ENCODE measurements at regions not wholly inside any gene's neighbourhood (a gene's known extent, or its start where the extent isn't known, plus 50 kb on each side); places are given as distances from the start of the nearest gene placed in this dataset.

DNA sequence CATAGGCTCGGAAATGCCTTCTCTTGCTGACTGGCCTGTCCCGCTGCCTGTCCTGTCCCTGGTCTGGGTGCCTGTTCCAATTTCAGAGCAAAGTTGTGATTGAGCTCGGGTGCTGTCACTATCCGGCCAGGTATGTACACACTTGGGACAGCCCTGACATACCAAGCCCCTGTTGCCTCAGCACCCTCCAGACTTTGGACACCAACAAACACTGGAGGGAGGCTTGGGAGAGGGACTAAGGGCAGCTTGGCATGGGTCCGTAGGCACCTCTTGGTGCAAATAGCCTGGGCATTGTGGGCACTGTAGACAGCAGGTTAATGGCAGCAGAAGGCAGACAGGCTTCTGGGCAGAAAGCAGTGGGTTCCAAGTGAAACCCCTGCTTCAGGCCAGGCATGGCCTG lies 86.3 kb upstream of the SEMA6A start:
- Mint-ChIP-seq H3K4me3 (no peak overlapping the region), H3K9me3 (no peaks in the 10 kb centered on the region), H3K27ac (no peak overlapping the region), H3K36me3 (ENCODE audit: low read depth) (no peaks in the 10 kb centered on the region), H3K27me3 (ENCODE audit: insufficient read depth) (peaks cover 2% of the 10 kb centered on the region), H3K4me1 (ENCODE audit: low read depth) (no peaks in the 10 kb centered on the region)
- no peak for DNase-seq (ENCODE audit: low spot score)
- intact Hi-C loops (cut with micrococcal nuclease): no loop called here

DNA sequence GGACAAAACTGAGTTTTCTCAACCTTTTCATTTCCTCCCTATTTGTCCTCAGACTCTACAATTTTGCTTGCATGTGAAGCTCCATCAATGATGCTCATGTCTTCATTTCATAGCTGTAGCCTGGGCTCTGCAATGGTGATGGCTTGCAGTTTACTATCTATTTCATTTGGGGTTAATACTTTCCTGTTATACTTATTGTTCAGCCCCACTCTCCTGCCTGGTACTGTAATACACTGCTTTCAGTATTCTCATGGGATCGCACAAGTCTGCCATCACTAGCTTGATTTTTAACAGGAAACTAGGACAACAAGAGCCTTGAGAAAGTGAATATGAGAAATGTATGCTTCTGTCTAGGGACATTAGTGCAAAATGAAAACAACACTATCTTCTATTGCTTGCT lies 84.2 kb upstream of the SEMA6A start:
- intact Hi-C loops (cut with micrococcal nuclease): no loop called here
- Mint-ChIP-seq H3K27ac (no peak overlapping the region), H3K9me3 (no peaks in the 10 kb centered on the region), H3K4me1 (ENCODE audit: low read depth) (no peaks in the 10 kb centered on the region), H3K4me3 (no peak overlapping the region), H3K27me3 (ENCODE audit: insufficient read depth) (peaks cover 4% of the 10 kb centered on the region), H3K36me3 (ENCODE audit: low read depth) (no peaks in the 10 kb centered on the region)
- DNase-seq (ENCODE audit: low spot score): no peak

DNA sequence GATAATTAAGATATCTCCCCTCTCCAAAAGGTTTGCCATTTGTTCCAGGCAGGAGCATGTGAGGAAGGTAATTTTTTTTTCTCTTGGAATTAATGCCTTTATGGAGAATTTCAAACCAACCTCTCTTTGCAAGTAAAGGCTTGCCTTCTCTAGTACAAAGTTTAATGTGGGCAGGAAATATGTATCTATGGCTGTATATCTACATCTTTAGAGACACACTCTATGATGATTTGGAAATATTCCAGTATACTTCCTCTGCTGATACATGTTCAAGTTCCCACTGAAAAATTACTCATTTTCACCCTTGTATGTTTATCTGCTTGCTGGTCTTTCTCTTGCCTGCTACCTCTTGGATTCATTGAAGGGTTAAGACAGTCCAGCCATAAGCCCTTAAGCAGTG lies 83.5 kb upstream of the SEMA6A start:
- H3K36me3 Mint-ChIP-seq (ENCODE audit: low read depth): no peaks in the 10 kb centered on the region
- H3K9me3 Mint-ChIP-seq: no peaks in the 10 kb centered on the region
- intact Hi-C loops (cut with micrococcal nuclease): no loop called here
- DNase-seq (ENCODE audit: low spot score): no peak
- peaks cover 4% of the 10 kb centered on the region for H3K27me3 Mint-ChIP-seq (ENCODE audit: insufficient read depth)
- no peak overlapping the region for H3K4me3 Mint-ChIP-seq
- H3K27ac Mint-ChIP-seq: no peak overlapping the region
- no peaks in the 10 kb centered on the region for H3K4me1 Mint-ChIP-seq (ENCODE audit: low read depth)

- intact Hi-C loops (cut with micrococcal nuclease): no loop called here
- no peak for DNase-seq (ENCODE audit: low spot score)
- no peaks in the 10 kb centered on the region for H3K36me3 Mint-ChIP-seq (ENCODE audit: low read depth)
- H3K9me3 Mint-ChIP-seq: no peaks in the 10 kb centered on the region
- no peaks in the 10 kb centered on the region for H3K4me1 Mint-ChIP-seq (ENCODE audit: low read depth)
- H3K27ac Mint-ChIP-seq: no peak overlapping the region
- H3K27me3 Mint-ChIP-seq (ENCODE audit: insufficient read depth): peaks cover 4% of the 10 kb centered on the region
- H3K4me3 Mint-ChIP-seq: no peak overlapping the region
Observed at GRCh38 chr5:116655431-116655830, 80.8 kb upstream of the SEMA6A start.

DNA sequence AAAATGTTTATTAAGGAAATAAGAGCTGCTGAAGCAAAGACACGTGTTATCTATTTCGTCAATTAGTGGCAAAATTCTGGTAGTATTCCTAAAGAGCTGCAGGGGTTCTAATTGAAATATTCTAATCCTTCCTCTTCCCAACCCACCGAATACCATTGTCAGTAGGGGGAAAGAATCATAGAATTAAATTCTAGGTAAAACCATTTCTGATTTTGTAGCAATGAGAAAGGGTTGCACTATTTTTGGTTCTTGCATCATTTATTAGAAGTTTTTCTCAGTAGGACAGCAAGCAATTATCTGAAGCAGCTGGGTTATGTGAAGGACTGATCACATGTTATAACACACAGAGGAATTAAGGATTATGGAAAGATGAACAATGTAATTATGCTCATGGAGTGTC lies 80.3 kb upstream of the SEMA6A start:
- Mint-ChIP-seq H3K4me1 (ENCODE audit: low read depth) (no peaks in the 10 kb centered on the region), H3K36me3 (ENCODE audit: low read depth) (no peaks in the 10 kb centered on the region), H3K27ac (no peak overlapping the region), H3K27me3 (ENCODE audit: insufficient read depth) (peaks cover 4% of the 10 kb centered on the region), H3K9me3 (no peaks in the 10 kb centered on the region), H3K4me3 (no peak overlapping the region)
- DNase-seq (ENCODE audit: low spot score): no peak
- intact Hi-C loops (cut with micrococcal nuclease): loop anchor here (5.0 kb wide), 1 partner anchor 748 kb away; no protein-coding TSS in a partner anchor

DNA sequence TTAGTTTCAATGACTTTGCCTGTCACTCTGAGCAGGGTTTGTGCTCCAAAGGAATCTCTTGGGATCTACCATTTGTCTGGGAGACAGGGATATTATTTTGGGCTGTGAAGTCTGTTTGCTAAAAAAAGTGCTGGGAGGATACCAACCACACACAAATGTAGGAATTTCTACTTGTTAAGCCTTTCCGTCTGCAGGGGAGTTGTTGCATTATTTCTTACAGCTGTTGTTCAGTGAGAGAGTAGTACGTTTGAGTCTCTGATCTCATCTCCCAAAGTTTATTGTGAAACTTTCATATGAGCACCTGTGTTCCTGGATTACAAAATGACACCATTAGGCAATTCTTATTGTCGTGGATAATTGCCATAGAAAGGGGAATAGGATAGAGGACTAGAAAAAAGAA lies 78.3 kb upstream of the SEMA6A start:
- Mint-ChIP-seq H3K27ac (no peak overlapping the region), H3K36me3 (ENCODE audit: low read depth) (no peaks in the 10 kb centered on the region), H3K4me1 (ENCODE audit: low read depth) (no peaks in the 10 kb centered on the region), H3K4me3 (no peak overlapping the region), H3K9me3 (no peaks in the 10 kb centered on the region), H3K27me3 (ENCODE audit: insufficient read depth) (peaks cover 4% of the 10 kb centered on the region)
- intact Hi-C loops (cut with micrococcal nuclease): loop anchor here (5.0 kb wide), 1 partner anchor 746 kb away; no protein-coding TSS in a partner anchor
- no peak for DNase-seq (ENCODE audit: low spot score)

- no peaks in the 10 kb centered on the region for H3K4me1 Mint-ChIP-seq (ENCODE audit: low read depth)
- no peaks in the 10 kb centered on the region for H3K36me3 Mint-ChIP-seq (ENCODE audit: low read depth)
- H3K27me3 Mint-ChIP-seq (ENCODE audit: insufficient read depth): peaks cover 4% of the 10 kb centered on the region
- no peak for DNase-seq (ENCODE audit: low spot score)
- H3K27ac Mint-ChIP-seq: no peak overlapping the region
- no peaks in the 10 kb centered on the region for H3K9me3 Mint-ChIP-seq
- no peak overlapping the region for H3K4me3 Mint-ChIP-seq
- intact Hi-C loops (cut with micrococcal nuclease): loop anchor here (5.0 kb wide), 1 partner anchor 745 kb away; no protein-coding TSS in a partner anchor
Observed at GRCh38 chr5:116652196-116652729, 77.6 kb upstream of the SEMA6A start.

- peaks cover 2% of the 10 kb centered on the region for H3K27me3 Mint-ChIP-seq (ENCODE audit: insufficient read depth)
- no peaks in the 10 kb centered on the region for H3K4me1 Mint-ChIP-seq (ENCODE audit: low read depth)
- no peaks in the 10 kb centered on the region for H3K36me3 Mint-ChIP-seq (ENCODE audit: low read depth)
- H3K9me3 Mint-ChIP-seq: no peaks in the 10 kb centered on the region
- no peak overlapping the region for H3K27ac Mint-ChIP-seq
- intact Hi-C loops (cut with micrococcal nuclease): loop anchor here (5.0 kb wide), 1 partner anchor 744 kb away; no protein-coding TSS in a partner anchor
- no peak for DNase-seq (ENCODE audit: low spot score)
- H3K4me3 Mint-ChIP-seq: no peak overlapping the region
Observed at GRCh38 chr5:116651653-116652052, 77.0 kb upstream of the SEMA6A start.

DNA sequence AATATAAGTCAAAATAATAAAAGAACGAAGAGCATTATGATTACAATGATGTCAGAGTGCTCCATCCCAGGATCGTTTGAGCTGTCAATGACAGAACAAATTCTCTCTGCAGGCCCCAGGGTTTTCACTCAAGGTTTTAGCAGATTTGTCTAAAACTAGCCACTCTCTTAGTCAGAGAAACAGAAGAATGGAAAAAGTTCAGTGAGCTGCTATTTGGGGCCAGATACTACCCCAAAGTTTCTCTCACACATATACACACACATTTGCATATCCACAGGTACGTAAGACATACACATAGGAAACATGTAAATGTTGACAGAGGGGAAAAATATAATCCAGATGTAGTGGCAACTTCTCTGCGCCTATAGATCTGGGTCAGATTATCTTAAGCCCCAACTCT lies 76.3 kb upstream of the SEMA6A start:
- H3K4me1 Mint-ChIP-seq (ENCODE audit: low read depth): no peaks in the 10 kb centered on the region
- H3K36me3 Mint-ChIP-seq (ENCODE audit: low read depth): no peaks in the 10 kb centered on the region
- H3K4me3 Mint-ChIP-seq: no peak overlapping the region
- no peak for DNase-seq (ENCODE audit: low spot score)
- H3K27ac Mint-ChIP-seq: no peak overlapping the region
- no peaks in the 10 kb centered on the region for H3K9me3 Mint-ChIP-seq
- peaks cover 2% of the 10 kb centered on the region for H3K27me3 Mint-ChIP-seq (ENCODE audit: insufficient read depth)
- intact Hi-C loops (cut with micrococcal nuclease): loop anchor here (5.0 kb wide), 1 partner anchor 744 kb away; no protein-coding TSS in a partner anchor

DNA sequence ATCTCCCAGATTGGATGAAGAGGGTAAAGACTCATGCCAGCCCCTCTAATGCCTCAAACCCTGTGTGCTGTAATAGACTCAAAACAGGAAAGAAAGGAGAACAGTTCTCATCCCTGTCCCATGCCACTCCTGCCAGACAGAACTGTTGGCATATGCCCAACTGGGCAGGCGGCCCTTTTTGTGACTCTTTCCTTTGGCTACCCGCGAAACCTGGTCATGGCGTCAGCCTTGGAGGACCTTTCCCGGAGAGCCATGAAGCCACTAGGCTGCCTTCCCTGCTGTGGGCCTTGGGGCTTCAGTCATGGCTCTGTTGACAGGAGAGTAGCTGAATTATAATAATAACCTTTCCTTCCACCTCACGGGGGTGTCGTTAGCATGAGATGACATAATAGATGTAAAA lies 75.9 kb upstream of the SEMA6A start:
- H3K9me3 Mint-ChIP-seq: no peaks in the 10 kb centered on the region
- intact Hi-C loops (cut with micrococcal nuclease): loop anchor here (5.0 kb wide), 1 partner anchor 743 kb away; no protein-coding TSS in a partner anchor
- H3K4me3 Mint-ChIP-seq: no peak overlapping the region
- no peak for DNase-seq (ENCODE audit: low spot score)
- H3K4me1 Mint-ChIP-seq (ENCODE audit: low read depth): no peaks in the 10 kb centered on the region
- no peaks in the 10 kb centered on the region for H3K36me3 Mint-ChIP-seq (ENCODE audit: low read depth)
- no peak overlapping the region for H3K27ac Mint-ChIP-seq
- peaks cover under 1% of the 10 kb centered on the region for H3K27me3 Mint-ChIP-seq (ENCODE audit: insufficient read depth)

- DNase-seq (ENCODE audit: low spot score): no peak
- H3K9me3 Mint-ChIP-seq: no peaks in the 10 kb centered on the region
- H3K27ac Mint-ChIP-seq: no peak overlapping the region
- intact Hi-C loops (cut with micrococcal nuclease): no loop called here
- no peaks in the 10 kb centered on the region for H3K27me3 Mint-ChIP-seq (ENCODE audit: insufficient read depth)
- H3K4me1 Mint-ChIP-seq (ENCODE audit: low read depth): no peaks in the 10 kb centered on the region
- H3K36me3 Mint-ChIP-seq (ENCODE audit: low read depth): no peaks in the 10 kb centered on the region
- no peak overlapping the region for H3K4me3 Mint-ChIP-seq
Observed at GRCh38 chr5:116646611-116647289, 72.1 kb upstream of the SEMA6A start.

DNA sequence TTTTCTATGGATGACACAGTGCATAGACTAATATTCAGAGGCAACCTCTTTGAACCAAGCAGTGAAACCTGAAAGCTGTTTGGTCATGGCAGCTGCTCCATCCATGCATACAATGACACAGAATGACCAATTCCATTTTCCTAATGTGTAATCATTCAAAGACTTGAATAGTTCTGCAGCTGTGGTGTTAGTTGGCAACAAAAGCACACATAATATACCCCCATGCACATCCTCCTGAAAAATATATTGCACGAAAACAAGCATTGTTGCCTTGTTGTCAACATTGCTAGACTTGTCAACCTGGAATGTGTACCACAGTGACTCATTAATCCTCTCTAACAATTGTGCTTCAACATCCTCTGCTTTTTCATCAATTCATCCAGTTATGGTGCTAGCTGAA lies 71.0 kb upstream of the SEMA6A start:
- Mint-ChIP-seq H3K4me1 (ENCODE audit: low read depth) (no peaks in the 10 kb centered on the region), H3K27me3 (ENCODE audit: insufficient read depth) (no peaks in the 10 kb centered on the region), H3K27ac (no peak overlapping the region), H3K4me3 (no peak overlapping the region), H3K9me3 (no peaks in the 10 kb centered on the region), H3K36me3 (ENCODE audit: low read depth) (no peaks in the 10 kb centered on the region)
- DNase-seq (ENCODE audit: low spot score): no peak
- intact Hi-C loops (cut with micrococcal nuclease): no loop called here

- no peaks in the 10 kb centered on the region for H3K9me3 Mint-ChIP-seq
- intact Hi-C loops (cut with micrococcal nuclease): no loop called here
- DNase-seq (ENCODE audit: low spot score): no peak
- no peaks in the 10 kb centered on the region for H3K36me3 Mint-ChIP-seq (ENCODE audit: low read depth)
- H3K4me1 Mint-ChIP-seq (ENCODE audit: low read depth): no peaks in the 10 kb centered on the region
- no peaks in the 10 kb centered on the region for H3K27me3 Mint-ChIP-seq (ENCODE audit: insufficient read depth)
- no peak overlapping the region for H3K27ac Mint-ChIP-seq
- no peak overlapping the region for H3K4me3 Mint-ChIP-seq
Observed at GRCh38 chr5:116640236-116640635, 65.6 kb upstream of the SEMA6A start.
